HAP-1 (cell line): ENCODE measurements at regions not wholly inside any gene's neighbourhood (a gene's known extent, or its start where the extent isn't known, plus 50 kb on each side); places are given as distances from the start of the nearest gene placed in this dataset.

ENCODE experiments used
- DNase-seq, 2 experiments: peaks; one replicate each; pipeline ENCODE4 v3.0.0-alpha.2; 2016 to 2020; ENCODE audit warnings: low spot score in 2 of 2
- H3K27me3 ChIP-seq: fragments of 250-450 bp; sonication (Bioruptor Pico); 2 replicates; pipeline ENCODE4 v1.5.1; 2020; ENCODE audit warnings: low read depth, mild to moderate bottlenecking, moderate library complexity
- H3K36me3 ChIP-seq: fragments of 250-450 bp; sonication (Bioruptor Pico); replicated peaks from 2 replicates; pipeline ENCODE4 v1.5.1; 2020; ENCODE audit warnings: mild to moderate bottlenecking
- H3K4me1 ChIP-seq: fragments of 250-450 bp; sonication (Bioruptor Pico); 2 replicates; pipeline ENCODE4 v1.5.1; 2020; ENCODE audit warnings: mild to moderate bottlenecking
- H3K4me3 ChIP-seq: fragments of 250-450 bp; sonication (Bioruptor Pico); 2 replicates; pipeline ENCODE4 v1.5.1; 2020; ENCODE audit warnings: mild to moderate bottlenecking, moderate library complexity
- H3K9me3 ChIP-seq: fragments of 250-450 bp; sonication (Bioruptor Pico); 2 replicates; pipeline ENCODE4 v1.5.1; 2020; ENCODE audit warnings: mild to moderate bottlenecking, moderate library complexity
- in situ Hi-C: fragments of 300-500 bp; cut with MboI; formaldehyde crosslinking; loops from 3 replicates; pipeline ENCODE4 v1.14.3; 2020; ENCODE audit warnings: low sequenced_read_pairs, inconsistent platforms, mixed read lengths

DNA sequence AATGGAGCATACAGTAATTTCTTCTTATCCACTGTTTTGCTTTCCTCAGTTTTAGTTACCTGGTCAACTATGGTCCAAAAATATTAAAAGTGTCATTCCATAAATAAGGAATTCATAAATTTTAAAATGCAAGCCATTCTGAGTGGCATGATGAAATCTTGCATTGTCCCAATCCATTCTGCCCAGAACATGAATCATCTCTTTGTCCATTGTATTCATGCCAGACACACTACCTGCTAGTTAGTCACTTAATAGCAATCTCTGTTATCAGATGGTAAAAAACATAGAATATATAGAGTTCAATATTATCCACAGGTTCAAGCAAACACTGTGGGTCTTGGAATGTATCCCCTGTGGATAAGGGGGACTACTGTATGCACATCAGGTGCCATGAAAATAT, 872.2 kb upstream of the NXPH2 start:
- in situ Hi-C loops: no loop called here
- H3K4me3 ChIP-seq: no peak overlapping the region
- no peaks in the 10 kb centered on the region for H3K4me1 ChIP-seq
- H3K36me3 ChIP-seq: no peaks in the 10 kb centered on the region
- no peaks in the 10 kb centered on the region for H3K27me3 ChIP-seq
- DNase-seq: no peak
- H3K9me3 ChIP-seq: peaks cover 2% of the 10 kb centered on the region

DNA sequence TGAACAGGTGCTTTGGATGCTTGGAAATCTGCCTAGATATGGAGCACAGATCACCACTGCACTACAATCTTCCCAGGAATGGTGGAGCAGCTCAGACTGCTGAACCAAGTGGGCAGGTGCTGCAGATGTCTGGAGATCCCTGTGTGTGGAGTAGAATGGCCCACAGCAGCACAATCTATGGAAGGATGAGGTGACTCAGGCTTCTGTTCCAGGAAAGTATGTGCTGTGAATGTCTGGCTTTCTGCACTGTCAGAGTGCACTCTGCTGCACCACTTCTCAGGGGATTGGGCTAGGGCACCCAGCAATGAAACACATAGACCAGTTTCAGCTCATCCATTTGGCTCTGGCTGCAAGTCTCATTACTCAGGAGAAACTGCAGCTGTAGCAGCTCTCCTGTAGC, 865.4 kb upstream of the NXPH2 start:
- DNase-seq: no peak
- no peak overlapping the region for H3K4me3 ChIP-seq
- H3K36me3 ChIP-seq: no peaks in the 10 kb centered on the region
- H3K27me3 ChIP-seq: no peaks in the 10 kb centered on the region
- no peaks in the 10 kb centered on the region for H3K4me1 ChIP-seq
- H3K9me3 ChIP-seq: peaks cover 5% of the 10 kb centered on the region
- in situ Hi-C loops: no loop called here

DNA sequence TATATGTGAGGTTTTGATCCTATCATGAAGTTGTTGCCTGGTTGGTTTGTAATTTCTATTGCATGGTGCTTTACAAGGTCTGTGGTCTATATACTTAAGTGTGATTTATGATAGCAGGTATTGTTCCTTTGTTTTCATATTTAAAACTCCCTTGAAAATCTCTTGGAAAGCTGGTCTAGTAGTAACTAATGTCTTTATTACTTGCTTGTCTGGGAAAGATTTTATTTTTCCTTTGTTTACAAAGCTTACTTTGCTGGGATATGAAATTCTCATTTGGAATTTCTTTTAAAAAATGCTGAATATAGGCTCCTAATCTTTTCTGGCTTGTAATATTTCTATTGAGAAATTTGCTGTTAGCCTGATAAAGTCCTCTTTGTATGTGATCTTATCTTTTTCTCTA, 862.9 kb upstream of the NXPH2 start:
- in situ Hi-C loops: no loop called here
- peaks cover 5% of the 10 kb centered on the region for H3K9me3 ChIP-seq
- no peaks in the 10 kb centered on the region for H3K27me3 ChIP-seq
- H3K4me3 ChIP-seq: no peak overlapping the region
- no peaks in the 10 kb centered on the region for H3K36me3 ChIP-seq
- no peaks in the 10 kb centered on the region for H3K4me1 ChIP-seq
- DNase-seq: peak in 1 of 2 experiments; percentile 21

DNA sequence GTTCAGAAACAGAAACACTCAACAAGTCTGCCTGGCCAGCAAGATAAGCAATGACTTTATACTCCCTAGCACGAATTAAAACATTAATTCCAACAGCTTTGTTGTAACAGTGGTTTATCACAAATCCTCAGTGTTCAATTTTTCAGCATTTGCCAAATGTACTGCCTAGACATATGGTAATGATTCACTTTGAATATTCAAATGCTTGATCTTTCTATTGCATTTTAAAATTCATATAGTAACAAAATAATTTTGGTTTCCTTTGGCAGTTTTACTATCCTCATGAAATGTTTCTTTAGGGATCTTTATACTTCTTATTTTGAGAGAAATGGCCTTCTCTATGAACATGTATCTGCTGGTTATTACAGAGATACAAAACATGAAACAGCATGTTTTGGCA, 851.8 kb upstream of the NXPH2 start:
- no peak for DNase-seq
- in situ Hi-C loops: no loop called here
- no peak overlapping the region for H3K4me3 ChIP-seq
- peaks cover 6% of the 10 kb centered on the region; the same call in 1 of the 2 replicates for H3K4me1 ChIP-seq
- H3K36me3 ChIP-seq: no peaks in the 10 kb centered on the region
- no peaks in the 10 kb centered on the region for H3K27me3 ChIP-seq
- H3K9me3 ChIP-seq: no peaks in the 10 kb centered on the region

DNA sequence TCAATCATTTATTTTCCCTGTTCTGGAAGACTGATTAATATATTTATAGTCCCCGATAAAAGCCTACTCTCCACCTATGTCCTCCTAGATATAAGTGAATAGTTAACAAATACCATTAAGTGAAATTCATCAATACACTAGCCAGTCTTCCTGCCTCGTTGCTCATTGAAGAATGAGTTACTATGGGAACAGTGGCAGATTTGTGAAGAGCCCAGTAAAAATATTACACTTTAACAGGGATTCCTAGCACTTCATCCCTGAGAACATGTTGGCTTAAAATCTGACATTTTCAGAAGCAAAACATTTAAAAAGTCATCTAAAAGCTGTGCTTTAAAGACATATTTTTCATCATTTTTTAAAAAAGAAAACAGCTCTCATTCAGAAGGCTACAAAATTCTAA, 848.7 kb upstream of the NXPH2 start:
- no peaks in the 10 kb centered on the region for H3K27me3 ChIP-seq
- in situ Hi-C loops: no loop called here
- no peak for DNase-seq
- H3K36me3 ChIP-seq: no peaks in the 10 kb centered on the region
- no peak overlapping the region for H3K4me3 ChIP-seq
- H3K4me1 ChIP-seq: peaks cover 6% of the 10 kb centered on the region; the same call in 1 of the 2 replicates
- no peaks in the 10 kb centered on the region for H3K9me3 ChIP-seq

DNA sequence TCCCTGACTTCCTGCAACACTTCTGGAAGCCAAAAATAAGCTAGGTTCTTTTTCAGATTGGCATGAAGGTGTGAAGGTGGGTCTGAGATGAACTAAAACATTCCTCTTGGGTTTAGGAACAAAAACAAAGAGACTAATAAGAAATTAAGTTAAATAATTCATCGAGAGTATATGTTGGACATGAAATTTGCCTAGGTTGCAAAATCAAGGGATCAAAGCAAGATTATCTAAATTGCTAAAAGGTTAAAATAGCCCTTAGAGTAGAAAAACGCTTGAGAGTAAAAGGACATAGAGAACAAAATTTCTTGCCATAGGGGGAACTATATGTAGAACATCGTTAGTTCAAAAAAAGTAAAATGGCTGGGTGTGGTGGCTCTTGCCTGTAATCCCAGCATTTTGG, 845.9 kb upstream of the NXPH2 start:
- Histone ChIP-seq H3K36me3 (no peaks in the 10 kb centered on the region), H3K4me3 (no peak overlapping the region), H3K27me3 (no peaks in the 10 kb centered on the region), H3K9me3 (no peaks in the 10 kb centered on the region), H3K4me1 (peaks cover 6% of the 10 kb centered on the region; the same call in 1 of the 2 replicates)
- no peak for DNase-seq
- in situ Hi-C loops: no loop called here

DNA sequence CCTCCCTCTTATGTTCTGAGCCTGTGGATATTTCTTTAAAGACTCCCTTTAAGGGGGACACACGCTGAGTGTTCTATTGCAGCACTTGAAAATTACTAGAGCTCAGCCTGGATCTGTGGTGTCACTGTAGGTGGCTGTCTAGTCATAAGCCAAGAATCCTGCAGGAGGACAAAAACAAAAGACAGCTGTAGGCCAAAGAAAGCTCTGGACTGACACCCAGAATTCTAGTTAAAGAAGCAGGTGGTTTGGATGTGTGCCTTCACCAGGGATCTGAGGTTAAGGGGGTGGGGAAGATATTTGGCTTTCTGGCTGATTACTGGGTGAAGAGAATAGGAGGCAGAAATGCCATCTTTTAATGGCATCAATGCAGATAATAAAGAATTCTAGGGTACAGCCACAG, 842.5 kb upstream of the NXPH2 start:
- H3K9me3 ChIP-seq: 0 out of 2 replicates have a peak, but pooled peaks cover 2% of the 10 kb centered on the region
- in situ Hi-C loops: no loop called here
- H3K4me1 ChIP-seq: no peaks in the 10 kb centered on the region
- DNase-seq: no peak
- no peaks in the 10 kb centered on the region for H3K36me3 ChIP-seq
- no peaks in the 10 kb centered on the region for H3K27me3 ChIP-seq
- H3K4me3 ChIP-seq: no peak overlapping the region

DNA sequence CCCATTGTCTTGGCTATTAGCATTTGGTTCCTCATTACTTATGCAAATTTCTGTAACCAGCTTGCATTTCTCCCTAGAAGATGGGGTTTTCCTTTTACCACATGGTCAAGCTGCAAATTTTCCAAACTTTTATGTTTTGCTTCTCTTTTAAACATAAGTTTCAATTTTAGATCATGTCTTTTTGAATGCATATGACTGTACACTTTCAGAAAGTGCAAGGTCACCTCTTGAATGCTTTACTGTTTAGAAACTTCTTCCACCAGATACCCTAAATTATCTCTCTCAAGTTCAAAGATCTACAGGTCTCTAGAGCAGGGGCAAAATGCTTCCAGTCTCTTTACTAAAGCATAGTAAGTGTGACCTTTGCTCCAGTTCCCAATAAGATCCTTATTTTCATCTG, 837.6 kb upstream of the NXPH2 start:
- H3K4me3 ChIP-seq: no peak overlapping the region
- no peaks in the 10 kb centered on the region for H3K36me3 ChIP-seq
- in situ Hi-C loops: no loop called here
- 0 out of 2 replicates have a peak, but pooled peaks cover 2% of the 10 kb centered on the region for H3K9me3 ChIP-seq
- no peaks in the 10 kb centered on the region for H3K27me3 ChIP-seq
- no peak for DNase-seq
- H3K4me1 ChIP-seq: no peaks in the 10 kb centered on the region

DNA sequence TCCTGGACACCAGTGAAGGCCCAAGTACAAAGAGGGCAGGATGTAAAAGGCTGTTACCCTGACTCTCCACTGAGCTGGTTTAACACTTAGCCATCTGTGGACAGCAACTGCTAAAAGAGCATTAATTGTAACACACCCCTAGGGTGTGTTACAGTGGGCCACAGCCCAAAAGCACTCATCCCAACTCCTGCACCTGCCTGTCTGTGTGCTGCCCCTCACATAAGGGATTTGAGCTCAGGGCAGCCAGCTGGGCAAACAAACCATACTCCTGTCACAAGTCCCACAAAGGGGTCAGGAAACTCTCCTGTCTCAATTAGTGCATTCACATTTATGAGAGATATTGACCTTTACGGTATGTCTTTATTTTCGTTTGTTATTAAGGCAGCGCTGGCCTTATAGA, 833.1 kb upstream of the NXPH2 start:
- DNase-seq: no peak
- H3K4me1 ChIP-seq: no peaks in the 10 kb centered on the region
- no peaks in the 10 kb centered on the region for H3K27me3 ChIP-seq
- no peaks in the 10 kb centered on the region for H3K36me3 ChIP-seq
- in situ Hi-C loops: no loop called here
- H3K4me3 ChIP-seq: no peak overlapping the region
- no peaks in the 10 kb centered on the region for H3K9me3 ChIP-seq

DNA sequence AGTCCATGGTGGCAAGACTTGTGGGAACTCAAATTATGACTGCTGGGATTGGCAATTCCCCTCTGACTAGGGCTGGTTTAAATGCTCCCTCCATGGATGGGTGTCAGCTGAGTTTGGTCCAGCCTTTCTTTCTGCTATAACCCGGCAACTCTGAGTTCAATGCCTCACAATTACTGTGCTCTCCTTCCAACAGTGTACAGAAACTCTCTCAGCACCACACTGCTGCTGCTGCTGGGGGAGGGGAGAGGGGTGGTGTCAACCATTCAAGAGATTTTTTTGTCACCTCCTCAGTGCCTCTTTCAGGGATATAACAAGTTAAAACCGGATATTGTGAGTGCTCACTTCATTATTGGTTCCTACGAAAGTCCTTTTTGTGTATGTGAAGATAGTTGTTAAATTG, 830.3 kb upstream of the NXPH2 start:
- Histone ChIP-seq H3K9me3 (no peaks in the 10 kb centered on the region), H3K27me3 (no peaks in the 10 kb centered on the region), H3K4me1 (no peaks in the 10 kb centered on the region), H3K36me3 (no peaks in the 10 kb centered on the region), H3K4me3 (no peak overlapping the region)
- in situ Hi-C loops: no loop called here
- no peak for DNase-seq

DNA sequence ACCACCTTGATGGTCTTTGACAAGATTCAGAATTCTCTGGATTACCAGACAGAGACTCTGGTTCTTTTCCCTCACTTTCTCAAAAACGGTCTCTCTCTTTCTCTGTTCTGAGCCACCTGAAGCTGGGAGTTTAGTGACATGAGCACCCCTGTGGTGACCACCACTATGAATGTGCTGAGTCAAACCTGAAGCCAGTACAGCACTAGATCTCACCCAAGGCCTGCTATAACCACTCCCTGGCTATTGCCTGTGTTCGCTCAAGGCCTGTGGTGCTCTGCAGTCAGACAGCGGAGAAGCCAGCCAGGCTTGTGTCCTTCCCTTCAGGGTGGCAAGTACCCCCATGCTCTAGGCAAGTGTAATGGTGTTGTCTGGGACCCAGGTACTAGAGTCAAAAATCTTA, 828.9 kb upstream of the NXPH2 start:
- no peak for DNase-seq
- H3K27me3 ChIP-seq: no peaks in the 10 kb centered on the region
- H3K36me3 ChIP-seq: no peaks in the 10 kb centered on the region
- in situ Hi-C loops: no loop called here
- H3K4me3 ChIP-seq: no peak overlapping the region
- H3K4me1 ChIP-seq: no peaks in the 10 kb centered on the region
- H3K9me3 ChIP-seq: no peaks in the 10 kb centered on the region

DNA sequence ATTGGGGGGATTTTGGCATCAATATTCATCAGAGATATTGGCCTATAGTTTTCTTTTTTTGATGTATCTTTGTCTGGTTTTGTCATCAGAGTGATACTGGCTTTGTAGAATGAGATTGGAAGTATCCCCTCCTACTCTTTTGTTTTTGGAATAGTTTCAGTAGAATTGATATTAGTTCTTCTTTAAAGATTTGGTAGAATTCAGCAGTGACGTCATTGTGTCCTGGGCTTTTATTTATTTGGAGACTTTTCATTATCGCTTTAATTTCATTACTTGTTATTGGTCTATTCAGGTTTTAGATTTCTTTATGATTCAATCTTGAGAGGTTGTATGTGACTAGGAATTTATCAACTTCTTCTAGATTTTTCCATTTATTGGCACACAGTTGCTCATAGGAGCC, 825.5 kb upstream of the NXPH2 start:
- DNase-seq: no peak
- Histone ChIP-seq H3K4me3 (no peak overlapping the region), H3K27me3 (no peaks in the 10 kb centered on the region), H3K4me1 (no peaks in the 10 kb centered on the region), H3K9me3 (no peaks in the 10 kb centered on the region), H3K36me3 (no peaks in the 10 kb centered on the region)
- in situ Hi-C loops: no loop called here

DNA sequence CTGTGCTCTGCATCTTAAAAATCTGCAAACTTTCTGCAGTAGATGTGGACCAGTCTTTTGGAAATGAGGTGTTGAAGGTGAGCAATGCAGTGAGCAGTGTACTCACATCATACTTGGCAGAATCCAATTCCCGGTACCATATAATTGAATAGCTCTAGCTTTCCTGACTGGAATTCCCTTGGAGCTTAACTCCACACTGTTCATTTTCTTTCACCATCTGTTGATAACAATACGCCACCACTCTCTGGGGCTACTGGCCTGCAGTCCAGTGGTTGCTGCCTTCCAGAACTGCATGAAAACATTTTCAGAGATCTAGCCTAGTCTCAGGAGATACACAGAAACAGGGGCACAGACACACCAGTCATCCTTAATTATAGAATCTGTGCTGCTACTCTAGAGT, 820.0 kb upstream of the NXPH2 start:
- in situ Hi-C loops: no loop called here
- Histone ChIP-seq H3K9me3 (peaks cover 2% of the 10 kb centered on the region; the same call in 1 of the 2 replicates), H3K27me3 (no peaks in the 10 kb centered on the region), H3K36me3 (no peaks in the 10 kb centered on the region), H3K4me3 (no peak overlapping the region), H3K4me1 (no peaks in the 10 kb centered on the region)
- DNase-seq: no peak

DNA sequence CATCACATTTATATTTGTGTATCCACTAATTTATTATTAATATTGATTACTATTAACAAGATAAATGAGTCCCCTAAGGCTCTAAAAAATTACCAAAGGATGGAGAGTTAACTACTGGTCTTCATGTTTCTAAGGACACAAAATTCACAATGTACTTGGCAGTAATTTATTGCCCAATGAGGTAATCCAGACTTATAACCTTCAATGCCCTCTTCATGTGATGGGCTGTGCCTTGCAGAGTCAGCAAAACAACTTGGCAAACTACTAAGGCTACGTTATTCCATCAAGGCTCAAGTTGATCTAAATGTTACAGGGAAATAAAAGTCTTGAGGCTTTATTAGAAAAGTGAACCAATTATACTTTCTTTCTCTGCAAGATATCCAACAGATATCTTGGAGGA, 804.9 kb upstream of the NXPH2 start:
- H3K36me3 ChIP-seq: no peaks in the 10 kb centered on the region
- no peaks in the 10 kb centered on the region for H3K9me3 ChIP-seq
- H3K4me3 ChIP-seq: no peak overlapping the region
- in situ Hi-C loops: no loop called here
- DNase-seq: no peak
- H3K27me3 ChIP-seq: no peaks in the 10 kb centered on the region
- H3K4me1 ChIP-seq: no peaks in the 10 kb centered on the region

DNA sequence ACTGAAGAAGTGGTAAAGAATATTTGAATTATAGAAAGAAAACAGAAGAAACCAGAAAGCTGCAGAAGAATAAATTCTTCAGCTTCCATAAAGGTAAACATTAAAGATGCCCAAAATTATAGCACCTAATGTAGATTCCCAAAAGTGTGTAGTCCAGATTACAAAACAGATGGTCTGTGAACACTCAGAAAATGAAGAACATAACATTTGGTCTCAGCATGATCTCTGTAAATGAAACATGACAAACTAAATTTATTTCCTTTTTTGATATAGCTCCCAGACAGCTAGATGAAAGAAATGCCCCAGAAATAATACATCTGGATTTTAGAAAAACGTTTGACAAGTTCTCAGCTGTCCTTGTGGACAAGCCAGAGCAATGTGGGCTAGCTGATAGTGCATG, 794.2 kb upstream of the NXPH2 start:
- in situ Hi-C loops: no loop called here
- Histone ChIP-seq H3K4me1 (no peaks in the 10 kb centered on the region), H3K27me3 (no peaks in the 10 kb centered on the region), H3K9me3 (no peaks in the 10 kb centered on the region), H3K4me3 (no peak overlapping the region), H3K36me3 (no peaks in the 10 kb centered on the region)
- no peak for DNase-seq
